ENCODE measurements at regions not wholly inside any gene's neighbourhood (a gene's known extent, or its start where the extent isn't known, plus 50 kb on each side); places are given as distances from the start of the nearest gene placed in this dataset.
"Not testable (repeated sequence)": the region's sequence is repeated elsewhere in the genome, so short reads cannot be mapped to it uniquely, and the experiment has no call there.

- H3K4me3 ChIP-seq (ENCODE audit: low read depth, low read length), result no peak overlapping the region
- H3K9me3 ChIP-seq (ENCODE audit: control insufficient read depth, insufficient read depth, low read depth, low read length), result no peaks in the 10 kb centered on the region; the same call in 1 of the 2 replicates
- no peak overlapping the region for H3K27ac ChIP-seq (ENCODE audit: low read depth, low read length)
Measured at GRCh38 chr3:152891678-152892077, 56.7 kb downstream of the P2RY1 start.

DNA sequence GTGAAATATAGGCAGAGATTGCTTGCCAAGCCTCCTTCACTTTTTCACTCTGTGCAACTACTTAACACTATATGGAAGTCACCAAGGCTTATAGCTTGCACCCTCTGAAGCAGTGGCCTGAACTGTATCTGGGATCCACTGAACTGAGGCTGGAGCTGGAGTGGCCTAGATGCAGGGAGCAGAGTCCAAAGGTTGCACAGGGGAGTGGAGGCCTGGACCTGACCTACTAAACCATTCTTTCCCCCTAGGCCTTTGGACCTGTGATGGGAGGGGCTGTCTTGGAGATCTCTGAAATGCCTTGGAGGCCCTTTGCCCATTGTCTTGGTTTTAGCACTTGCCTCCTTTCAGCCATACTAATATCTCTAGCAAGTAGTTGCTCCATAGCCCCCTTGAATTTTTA lies 57.5 kb downstream of the P2RY1 start:
- Histone ChIP-seq H3K4me3 (ENCODE audit: low read depth, low read length) (no peak overlapping the region), H3K27me3 (ENCODE audit: control insufficient read depth, insufficient read depth, low read length) (no peaks in the 10 kb centered on the region), H3K9ac (ENCODE audit: low read length) (no peak overlapping the region), H3K27ac (ENCODE audit: low read depth, low read length) (no peak overlapping the region), H3K36me3 (ENCODE audit: control insufficient read depth, insufficient read depth, low read length) (no peaks in the 10 kb centered on the region), H3K9me3 (ENCODE audit: control insufficient read depth, insufficient read depth, low read depth, low read length) (no peaks in the 10 kb centered on the region; the same call in 1 of the 2 replicates), H3K4me1 (ENCODE audit: control insufficient read depth, insufficient read depth, low read length) (no peaks in the 10 kb centered on the region)

More at GRCh38 chr3:152891678-152892077, 56.7 kb downstream of the P2RY1 start:
- H3K9ac ChIP-seq (ENCODE audit: low read length), result no peak overlapping the region
- H3K27me3 ChIP-seq (ENCODE audit: control insufficient read depth, insufficient read depth, low read length), result no peaks in the 10 kb centered on the region
- H3K4me1 ChIP-seq (ENCODE audit: control insufficient read depth, insufficient read depth, low read length), result no peaks in the 10 kb centered on the region
- no peaks in the 10 kb centered on the region for H3K36me3 ChIP-seq (ENCODE audit: control insufficient read depth, insufficient read depth, low read length)

DNA sequence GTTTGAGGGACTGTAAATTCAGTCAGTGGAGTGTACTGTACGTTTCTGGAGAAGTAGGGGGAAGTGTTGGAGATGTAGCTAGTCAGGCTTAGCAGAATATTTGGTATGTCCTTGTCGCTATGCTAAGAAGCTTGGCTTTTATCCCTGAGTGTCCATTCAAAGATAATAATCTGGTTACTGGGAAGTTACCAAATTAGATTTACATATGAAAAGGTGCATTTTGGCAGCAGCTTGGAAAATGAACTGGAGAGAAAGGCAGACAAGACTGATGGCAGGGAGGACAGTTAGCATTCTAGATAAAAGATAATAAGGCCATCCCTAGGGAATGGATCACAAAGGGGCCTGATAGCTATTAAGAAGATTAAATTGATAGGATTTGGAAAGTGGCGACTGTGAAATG lies 58.7 kb downstream of the P2RY1 start:
- Histone ChIP-seq H3K9me3 (ENCODE audit: control insufficient read depth, insufficient read depth, low read depth, low read length) (no peaks in the 10 kb centered on the region; the same call in 1 of the 2 replicates), H3K36me3 (ENCODE audit: control insufficient read depth, insufficient read depth, low read length) (no peaks in the 10 kb centered on the region)

GRCh38 chr3:152899306-152899705 lies 64.4 kb downstream of the P2RY1 start:
- Histone ChIP-seq H3K4me3 (ENCODE audit: low read depth, low read length) (no peak overlapping the region), H3K36me3 (ENCODE audit: control insufficient read depth, insufficient read depth, low read length) (no peaks in the 10 kb centered on the region), H3K27ac (ENCODE audit: low read depth, low read length) (no peak overlapping the region), H3K27me3 (ENCODE audit: control insufficient read depth, insufficient read depth, low read length) (no peaks in the 10 kb centered on the region), H3K4me1 (ENCODE audit: control insufficient read depth, insufficient read depth, low read length) (no peaks in the 10 kb centered on the region), H3K9ac (ENCODE audit: low read length) (no peak overlapping the region), H3K9me3 (ENCODE audit: control insufficient read depth, insufficient read depth, low read depth, low read length) (no peaks in the 10 kb centered on the region)

More for the DNA sequence above, 58.7 kb downstream of the P2RY1 start:
- no peaks in the 10 kb centered on the region for H3K4me1 ChIP-seq (ENCODE audit: control insufficient read depth, insufficient read depth, low read length)
- no peak overlapping the region for H3K27ac ChIP-seq (ENCODE audit: low read depth, low read length)
- no peak overlapping the region for H3K9ac ChIP-seq (ENCODE audit: low read length)
- H3K4me3 ChIP-seq (ENCODE audit: low read depth, low read length), result no peak overlapping the region
- H3K27me3 ChIP-seq (ENCODE audit: control insufficient read depth, insufficient read depth, low read length), result no peaks in the 10 kb centered on the region

DNA sequence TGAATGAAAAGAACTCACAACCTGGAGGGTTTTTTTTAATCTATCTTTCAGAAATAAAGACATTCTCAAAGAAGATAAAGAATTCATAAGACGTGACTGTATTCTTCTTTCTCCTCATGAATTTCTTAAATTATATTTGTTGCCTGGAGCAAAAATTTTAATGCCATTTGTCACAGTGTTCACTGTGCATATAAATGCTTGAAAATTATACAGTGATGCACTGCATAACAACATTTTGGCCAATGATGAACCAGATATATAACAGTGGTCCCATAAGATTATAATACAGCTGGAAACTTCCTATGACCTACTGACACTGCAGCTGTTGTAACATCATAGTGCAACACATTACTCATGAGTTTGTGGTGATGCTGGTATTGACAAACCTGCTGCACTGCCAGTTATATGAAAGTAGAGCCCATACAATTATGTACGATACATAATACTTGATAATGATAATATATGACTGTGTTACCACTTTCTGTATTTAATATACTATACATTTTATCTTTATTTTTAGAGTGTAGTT lies 67.3 kb downstream of the P2RY1 start:
- Histone ChIP-seq H3K27ac (ENCODE audit: low read depth, low read length) (no peak overlapping the region), H3K36me3 (ENCODE audit: control insufficient read depth, insufficient read depth, low read length) (no peaks in the 10 kb centered on the region), H3K9me3 (ENCODE audit: control insufficient read depth, insufficient read depth, low read depth, low read length) (no peaks in the 10 kb centered on the region)

DNA sequence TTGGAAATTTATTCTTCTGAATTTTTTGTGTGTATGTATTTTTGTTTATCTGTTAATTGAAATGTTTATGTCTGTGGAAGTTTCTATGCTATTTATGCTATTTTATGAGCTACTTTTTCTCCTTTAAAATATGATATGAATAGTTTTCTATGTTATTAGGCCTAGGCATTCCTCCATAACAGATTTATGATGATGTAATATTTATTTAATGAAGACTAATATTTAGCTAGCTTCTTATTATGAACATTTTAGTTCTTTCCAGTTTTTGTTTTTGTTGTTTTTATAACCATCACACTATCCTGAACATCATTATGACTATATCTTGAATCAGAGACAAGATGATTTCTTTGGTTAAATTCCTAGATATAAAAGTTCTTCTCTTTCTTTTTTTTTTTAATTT lies 70.7 kb downstream of the P2RY1 start:
- Histone ChIP-seq H3K36me3 (ENCODE audit: control insufficient read depth, insufficient read depth, low read length) (no peaks in the 10 kb centered on the region), H3K27ac (ENCODE audit: low read depth, low read length) (no peak overlapping the region), H3K9me3 (ENCODE audit: control insufficient read depth, insufficient read depth, low read depth, low read length) (0 out of 2 replicates have a peak, but pooled peaks cover 3% of the 10 kb centered on the region), H3K27me3 (ENCODE audit: control insufficient read depth, insufficient read depth, low read length) (no peaks in the 10 kb centered on the region), H3K4me3 (ENCODE audit: low read depth, low read length) (no peak overlapping the region), H3K4me1 (ENCODE audit: control insufficient read depth, insufficient read depth, low read length) (no peaks in the 10 kb centered on the region), H3K9ac (ENCODE audit: low read length) (no peak overlapping the region)

More for the DNA sequence above, 67.3 kb downstream of the P2RY1 start:
- Histone ChIP-seq H3K9ac (ENCODE audit: low read length) (no peak overlapping the region), H3K4me3 (ENCODE audit: low read depth, low read length) (no peak overlapping the region), H3K27me3 (ENCODE audit: control insufficient read depth, insufficient read depth, low read length) (no peaks in the 10 kb centered on the region), H3K4me1 (ENCODE audit: control insufficient read depth, insufficient read depth, low read length) (no peaks in the 10 kb centered on the region)

- no peak overlapping the region for H3K27ac ChIP-seq (ENCODE audit: low read depth, low read length)
- H3K9ac ChIP-seq (ENCODE audit: low read length), result no peak overlapping the region
- no peak overlapping the region for H3K4me3 ChIP-seq (ENCODE audit: low read depth, low read length)
- H3K27me3 ChIP-seq (ENCODE audit: control insufficient read depth, insufficient read depth, low read length), result no peaks in the 10 kb centered on the region
- H3K4me1 ChIP-seq (ENCODE audit: control insufficient read depth, insufficient read depth, low read length), result no peaks in the 10 kb centered on the region
- H3K36me3 ChIP-seq (ENCODE audit: control insufficient read depth, insufficient read depth, low read length), result no peaks in the 10 kb centered on the region
- H3K9me3 ChIP-seq (ENCODE audit: control insufficient read depth, insufficient read depth, low read depth, low read length), result 0 out of 2 replicates have a peak, but pooled peaks cover 3% of the 10 kb centered on the region
Measured at GRCh38 chr3:152909180-152909883, 74.4 kb downstream of the P2RY1 start.

DNA sequence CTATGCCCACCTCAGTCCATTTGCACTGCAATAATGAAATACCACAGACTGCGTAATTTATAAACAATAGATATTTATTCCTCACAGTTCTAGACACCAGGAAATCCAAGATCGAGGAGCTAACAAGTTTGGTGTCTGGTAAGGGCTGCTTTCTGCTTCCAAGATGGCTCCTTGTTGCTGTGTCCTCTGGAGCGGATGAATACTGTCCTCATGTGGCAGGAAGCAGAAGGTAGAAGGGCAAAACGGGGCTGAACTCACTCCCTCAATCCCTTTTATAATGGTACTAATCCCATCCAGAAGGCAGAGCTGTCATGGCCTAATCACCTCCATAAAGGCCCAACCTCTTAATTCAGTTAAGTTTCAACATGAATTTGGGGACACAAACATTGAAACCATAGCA lies 75.3 kb downstream of the P2RY1 start:
- H3K9me3 ChIP-seq (ENCODE audit: control insufficient read depth, insufficient read depth, low read depth, low read length), result 0 out of 2 replicates have a peak, but pooled peaks cover 3% of the 10 kb centered on the region
- H3K4me1 ChIP-seq (ENCODE audit: control insufficient read depth, insufficient read depth, low read length), result no peaks in the 10 kb centered on the region

DNA sequence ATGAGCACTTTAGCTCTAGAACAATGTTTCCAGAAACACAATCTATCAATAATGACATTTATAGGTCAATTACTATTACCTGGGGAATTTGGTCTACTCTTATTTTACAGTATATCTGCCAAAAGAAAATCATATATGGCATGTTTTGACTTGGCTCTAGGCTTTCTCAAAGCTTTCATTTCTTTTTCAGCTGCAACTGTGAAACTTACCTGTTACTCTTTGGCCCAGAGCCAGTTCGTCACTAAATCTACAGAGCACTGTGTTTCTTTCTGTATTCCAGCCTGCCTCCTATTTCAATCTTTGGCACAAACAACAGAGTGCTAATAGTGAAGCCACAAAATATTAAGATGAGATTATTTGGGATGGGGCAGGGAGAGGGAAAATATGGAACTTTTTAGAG lies 76.0 kb downstream of the P2RY1 start:
- Histone ChIP-seq H3K9ac (ENCODE audit: low read length) (no peak overlapping the region), H3K27ac (ENCODE audit: low read depth, low read length) (no peak overlapping the region), H3K9me3 (ENCODE audit: control insufficient read depth, insufficient read depth, low read depth, low read length) (0 out of 2 replicates have a peak, but pooled peaks cover 3% of the 10 kb centered on the region)

More for the DNA sequence above, 75.3 kb downstream of the P2RY1 start:
- no peak overlapping the region for H3K27ac ChIP-seq (ENCODE audit: low read depth, low read length)
- H3K36me3 ChIP-seq (ENCODE audit: control insufficient read depth, insufficient read depth, low read length), result no peaks in the 10 kb centered on the region
- H3K4me3 ChIP-seq (ENCODE audit: low read depth, low read length), result no peak overlapping the region
- H3K27me3 ChIP-seq (ENCODE audit: control insufficient read depth, insufficient read depth, low read length), result no peaks in the 10 kb centered on the region
- no peak overlapping the region for H3K9ac ChIP-seq (ENCODE audit: low read length)

GRCh38 chr3:152914743-152915142 lies 79.8 kb downstream of the P2RY1 start:
- not testable (repeated sequence) for H3K9me3 ChIP-seq (ENCODE audit: control insufficient read depth, insufficient read depth, low read depth, low read length); H3K4me3 ChIP-seq (ENCODE audit: low read depth, low read length); H3K36me3 ChIP-seq (ENCODE audit: control insufficient read depth, insufficient read depth, low read length); H3K4me1 ChIP-seq (ENCODE audit: control insufficient read depth, insufficient read depth, low read length); H3K9ac ChIP-seq (ENCODE audit: low read length); H3K27me3 ChIP-seq (ENCODE audit: control insufficient read depth, insufficient read depth, low read length); H3K27ac ChIP-seq (ENCODE audit: low read depth, low read length)

More for the DNA sequence above, 76.0 kb downstream of the P2RY1 start:
- H3K4me3 ChIP-seq (ENCODE audit: low read depth, low read length), result no peak overlapping the region
- H3K4me1 ChIP-seq (ENCODE audit: control insufficient read depth, insufficient read depth, low read length), result no peaks in the 10 kb centered on the region
- H3K27me3 ChIP-seq (ENCODE audit: control insufficient read depth, insufficient read depth, low read length), result no peaks in the 10 kb centered on the region
- no peaks in the 10 kb centered on the region for H3K36me3 ChIP-seq (ENCODE audit: control insufficient read depth, insufficient read depth, low read length)

DNA sequence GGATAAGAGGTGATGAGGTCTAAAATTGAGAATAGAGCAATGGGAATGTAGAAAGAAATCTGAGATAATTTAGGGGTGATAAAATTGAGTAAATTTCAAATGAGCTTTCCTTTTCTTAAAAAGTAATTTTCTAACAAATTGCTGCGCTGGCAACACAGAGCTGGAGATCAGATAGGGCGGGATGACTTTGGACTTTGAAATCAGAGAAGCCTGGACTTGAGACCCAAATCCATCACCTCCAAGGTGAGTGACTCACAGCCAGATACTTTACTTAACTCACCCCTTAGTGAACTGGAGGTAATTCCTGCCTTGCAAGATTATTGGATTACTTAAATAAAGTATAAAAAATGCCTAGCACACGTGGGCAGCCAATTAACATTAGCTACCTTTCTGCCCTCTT lies 80.8 kb downstream of the P2RY1 start:
- Histone ChIP-seq H3K9me3 (ENCODE audit: control insufficient read depth, insufficient read depth, low read depth, low read length) (no peaks in the 10 kb centered on the region), H3K36me3 (ENCODE audit: control insufficient read depth, insufficient read depth, low read length) (no peaks in the 10 kb centered on the region), H3K27me3 (ENCODE audit: control insufficient read depth, insufficient read depth, low read length) (no peaks in the 10 kb centered on the region), H3K9ac (ENCODE audit: low read length) (no peak overlapping the region), H3K4me3 (ENCODE audit: low read depth, low read length) (no peak overlapping the region), H3K27ac (ENCODE audit: low read depth, low read length) (no peak overlapping the region), H3K4me1 (ENCODE audit: control insufficient read depth, insufficient read depth, low read length) (no peaks in the 10 kb centered on the region)
